Heart left ventricle (tissue), 13 donors: ENCODE measurements at regions not wholly inside any gene's neighbourhood (a gene's known extent, or its start where the extent isn't known, plus 50 kb on each side); places are given as distances from the start of the nearest gene placed in this dataset.

ENCODE experiments used
- CTCF ChIP-seq, 12 donors: fragments of 200-600 bp; sonication (generic) in 4 of 12; IDR thresholded peaks; one replicate each; pipeline versions ENCODE4 v1.5.0 to v1.8.0; 2018 to 2022; ENCODE audit warnings: antibody characterized with exemption in 12 of 12, mild to moderate bottlenecking in 5 of 12
- POLR2A ChIP-seq, 2 donors: fragments of 450-650 bp; IDR thresholded peaks; one replicate each; pipeline ENCODE4 v1.6.1; 2017; ENCODE audit warnings: antibody characterized with exemption in 2 of 2, mild to moderate bottlenecking in 2 of 2, moderate library complexity in 2 of 2
- donor health status: ischemic (EF 13 %, LVEDD 7.1; RV severe dilation, severe dysfunction).
- donor health status: DM: no; HTN: yes; CAD: no.
- donor health status: DM: no; HTN: no; CAD: no.
- donor health status: ischemic (EF 25% LVEDD 6.9; RV normal size, moderate dysfunction).
- donor health status: ischemic (EF 25% LVEDD 5.7; RV mildly dilated, moderate dysfunction).
- donor health status: ischemic (EF 35%, LVEDD 5.7; RV mildly dilated, moderate dysfunction).
- donor health status: nonischemic (EF 11% LVEDD 7.7; RV severe dilation, severe dysfunction).
- donor health status: DM: yes; HTN: yes; CAD: no.
- donor health status: PGD.
- donor health status: ischemic (EF 29% LVEDD 5.4; RV normal size, mild dysfunction).
- donor health status: nonischemic (EF 23%, LVEDD 6.1; RV moderate dilation, normal function).

- TF ChIP-seq CTCF (IDR thresholded peaks at IDR 0.05) (no peak), POLR2A (IDR thresholded peaks at IDR 0.05) (no peak)
These were observed 52.2 kb upstream of the GRHL3 start for GRCh38 chr1:24266998-24267397.
